NCI-H1417 treated with DMSO at 0.1 percent for 48 hours (cell line): ENCODE measurements at regions not wholly inside any gene's neighbourhood (a gene's known extent, or its start where the extent isn't known, plus 50 kb on each side); places are given as distances from the start of the nearest gene placed in this dataset.

Source experiments
- DNase-seq: peaks from one replicate; lab custom pipeline; 2025; lab: John Stamatoyannopoulos, UW

GRCh38 chr13:61768175-61768574 lies 352.5 kb upstream of the PCDH20 start:
- no peak for DNase-seq

- DNase-seq: no peak
Observed at GRCh38 chr13:61766667-61767058, 351.0 kb upstream of the PCDH20 start.

GRCh38 chr13:61765940-61766666 lies 350.5 kb upstream of the PCDH20 start:
- DNase-seq: no peak

GRCh38 chr13:61765181-61765742 lies 349.6 kb upstream of the PCDH20 start:
- DNase-seq: no peak

GRCh38 chr13:61761690-61762089 lies 346.0 kb upstream of the PCDH20 start:
- DNase-seq: no peak

GRCh38 chr13:61760102-61760501 lies 344.5 kb upstream of the PCDH20 start:
- DNase-seq: no peak

GRCh38 chr13:61756031-61756430 lies 340.4 kb upstream of the PCDH20 start:
- no peak for DNase-seq

- DNase-seq: no peak
Observed at GRCh38 chr13:61751039-61751438, 335.4 kb upstream of the PCDH20 start.

GRCh38 chr13:61738236-61738750 lies 322.6 kb upstream of the PCDH20 start:
- no peak for DNase-seq

- DNase-seq: no peak
Observed at GRCh38 chr13:61734683-61735082, 319.0 kb upstream of the PCDH20 start.

- DNase-seq: no peak
Observed at GRCh38 chr13:61728471-61728870, 312.8 kb upstream of the PCDH20 start.

GRCh38 chr13:61727767-61728166 lies 312.1 kb upstream of the PCDH20 start:
- DNase-seq: no peak

GRCh38 chr13:61725806-61726205 lies 310.2 kb upstream of the PCDH20 start:
- no peak for DNase-seq

- DNase-seq: no peak
Observed at GRCh38 chr13:61722119-61722518, 306.5 kb upstream of the PCDH20 start.

GRCh38 chr13:61712621-61713020 lies 297.0 kb upstream of the PCDH20 start:
- DNase-seq: no peak

GRCh38 chr13:61709258-61709657 lies 293.6 kb upstream of the PCDH20 start:
- no peak for DNase-seq

- no peak for DNase-seq
Observed at GRCh38 chr13:61706899-61707298, 291.2 kb upstream of the PCDH20 start.

- DNase-seq: no peak
Observed at GRCh38 chr13:61700620-61701019, 285.0 kb upstream of the PCDH20 start.

- no peak for DNase-seq
Observed at GRCh38 chr13:61700181-61700580, 284.5 kb upstream of the PCDH20 start.

GRCh38 chr13:61696676-61697075 lies 281.0 kb upstream of the PCDH20 start:
- DNase-seq: no peak

- no peak for DNase-seq
Observed at GRCh38 chr13:61695147-61695546, 279.5 kb upstream of the PCDH20 start.

GRCh38 chr13:61692691-61693090 lies 277.0 kb upstream of the PCDH20 start:
- DNase-seq: no peak

- DNase-seq: no peak
Observed at GRCh38 chr13:61685682-61686012, 270.0 kb upstream of the PCDH20 start.
